ENCODE measurements at regions not wholly inside any gene's neighbourhood (a gene's known extent, or its start where the extent isn't known, plus 50 kb on each side); places are given as distances from the start of the nearest gene placed in this dataset.

DNA sequence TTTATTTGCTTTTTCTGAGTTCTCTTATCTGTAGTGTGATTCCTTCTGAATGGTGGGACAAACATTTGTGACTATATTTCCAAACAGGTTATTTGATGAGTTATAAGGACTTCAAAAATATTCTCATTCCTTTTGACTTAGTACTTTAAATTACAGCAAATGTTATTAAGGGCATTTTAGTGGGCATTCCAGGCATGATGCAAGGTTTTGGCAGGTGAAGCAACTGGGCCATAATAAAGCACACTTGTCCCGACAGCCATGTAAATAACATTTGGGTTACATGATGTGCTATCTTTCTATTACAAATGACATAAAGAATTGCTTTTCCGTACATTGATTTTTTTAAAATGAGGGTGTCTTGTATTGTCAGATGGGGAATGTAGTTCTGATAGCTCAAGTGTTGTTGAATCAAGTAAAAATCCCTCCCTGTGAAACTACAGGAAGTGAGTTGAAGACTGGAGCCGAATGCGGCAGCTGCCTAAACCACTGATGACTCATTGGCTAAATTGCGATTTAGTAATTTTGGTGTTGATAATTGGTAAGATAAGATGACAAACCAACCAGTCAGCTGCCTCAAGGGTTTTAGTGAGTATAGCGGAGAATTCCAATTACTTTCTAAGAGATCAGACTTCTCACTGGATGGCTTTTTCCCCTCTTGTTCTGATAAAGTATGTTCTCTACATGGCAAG, 231.3 kb upstream of the NPY start:
- no peak for TF ChIP-seq CTCF (IDR thresholded peaks at IDR 0.05)

DNA sequence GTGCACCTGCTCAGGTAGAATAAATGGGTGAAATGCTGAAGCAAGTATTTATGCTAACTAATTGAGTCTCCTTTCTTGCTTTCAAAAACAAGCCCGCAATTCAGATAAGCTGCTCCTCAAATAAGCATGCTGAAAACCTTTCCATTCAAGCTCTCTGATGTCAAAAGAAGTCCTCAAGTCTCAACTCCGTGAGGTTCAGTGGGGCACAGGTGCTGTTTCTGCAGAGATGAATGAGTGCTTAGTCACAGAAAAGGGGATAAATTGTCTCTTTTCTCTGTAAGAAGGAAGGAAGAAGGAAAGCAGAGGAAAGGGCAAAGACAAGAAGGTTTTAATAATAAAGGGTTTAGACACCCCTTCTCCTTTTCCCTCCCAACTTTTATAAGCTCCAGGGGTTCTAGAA, 229.8 kb upstream of the NPY start:
- no peak for TF ChIP-seq CTCF (IDR thresholded peaks at IDR 0.05)

DNA sequence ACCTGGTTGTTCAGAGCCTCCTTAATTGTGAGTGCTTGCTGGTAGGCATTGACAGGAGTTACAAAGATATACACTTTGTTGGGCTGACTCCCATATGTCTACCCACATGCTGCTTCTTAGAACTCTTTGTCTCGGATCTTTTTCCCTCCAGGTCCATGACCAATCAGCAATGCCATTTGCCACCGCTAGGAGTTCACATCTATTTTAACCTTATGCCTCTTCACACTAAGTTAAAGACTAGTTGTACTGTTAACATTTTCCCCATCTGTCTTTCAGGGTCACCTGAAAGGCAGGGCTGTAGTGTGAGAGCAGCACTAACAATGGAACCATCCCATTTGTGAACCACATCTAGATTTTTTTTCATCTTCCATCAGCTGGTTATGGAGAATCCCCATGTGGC, 226.7 kb upstream of the NPY start:
- peak; percentile 46 for TF ChIP-seq CTCF (IDR thresholded peaks at IDR 0.05)

DNA sequence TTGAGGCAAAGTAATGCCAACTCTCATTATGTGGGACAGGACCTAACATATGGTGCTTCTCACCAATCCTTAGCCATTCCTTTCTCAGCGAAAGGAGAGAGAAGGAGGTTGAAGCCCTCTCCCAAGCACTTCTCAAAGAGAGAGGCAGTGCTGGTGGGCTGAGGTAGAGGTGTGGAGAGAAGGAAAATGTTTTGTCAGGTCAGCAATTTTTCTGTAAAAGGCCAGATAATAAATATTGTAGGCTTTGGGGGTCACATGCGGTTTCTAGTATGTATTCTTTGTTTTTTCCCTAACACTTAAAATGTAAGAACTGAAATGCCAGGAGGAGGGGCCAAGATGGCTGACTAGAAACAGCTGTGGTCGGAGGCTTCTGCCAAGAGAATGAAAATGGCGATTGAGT, 225.0 kb upstream of the NPY start:
- TF ChIP-seq CTCF (IDR thresholded peaks at IDR 0.05) = no peak

- no peak for TF ChIP-seq CTCF (IDR thresholded peaks at IDR 0.05)
Measured at GRCh38 chr7:24059775-24060174, 224.2 kb upstream of the NPY start.

DNA sequence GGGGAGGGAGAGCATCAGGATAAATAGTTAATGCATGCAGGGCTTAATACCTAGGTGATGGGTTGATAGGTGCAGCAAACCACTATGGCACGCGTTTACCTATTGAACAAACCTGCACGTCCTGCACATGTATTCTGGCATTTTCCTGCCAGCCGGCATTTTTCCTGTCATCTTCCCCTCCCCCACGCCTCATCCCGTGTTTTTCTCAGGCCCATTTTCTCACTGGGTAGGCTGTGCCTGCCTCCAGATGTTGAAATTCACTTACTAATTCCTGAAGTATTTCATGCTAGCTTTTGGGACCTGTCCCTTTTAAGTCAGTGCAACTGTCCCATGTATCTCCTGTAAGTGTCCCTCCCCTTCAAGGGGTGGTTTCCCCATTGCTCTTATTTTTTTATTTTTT, 220.3 kb upstream of the NPY start:
- TF ChIP-seq CTCF (IDR thresholded peaks at IDR 0.05) = no peak

DNA sequence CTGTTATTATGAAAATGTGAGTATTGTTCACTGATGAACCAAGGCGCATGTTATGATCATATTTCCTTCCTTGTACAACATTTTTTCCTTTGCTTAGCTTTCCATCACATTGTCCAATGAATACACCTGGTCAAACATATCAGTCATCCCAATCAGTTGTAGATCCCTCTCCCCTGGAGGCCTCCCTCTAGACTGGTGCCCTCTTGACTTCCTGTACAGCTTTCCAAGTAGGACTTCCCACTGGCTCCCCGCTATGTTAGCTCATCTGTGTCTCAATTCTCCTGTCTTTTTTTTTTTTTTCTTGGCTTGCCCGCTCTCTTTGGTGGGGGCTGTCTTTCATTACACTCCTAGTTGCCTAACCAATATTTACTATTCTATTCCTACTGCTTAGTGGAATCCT, 214.2 kb upstream of the NPY start:
- TF ChIP-seq CTCF (IDR thresholded peaks at IDR 0.05) = no peak
